SK-N-SH (cell line): ENCODE measurements at regions not wholly inside any gene's neighbourhood (a gene's known extent, or its start where the extent isn't known, plus 50 kb on each side); places are given as distances from the start of the nearest gene placed in this dataset.

Experiments used
- CTCF ChIA-PET: fragments of 300-600, 350-600 bp; formaldehyde crosslinking; extraction: SDS; loops from one replicate; lab custom pipeline; 2021; lab: Yijun Ruan, JAX
- POLR2A ChIA-PET: fragments of 350-600 bp; sonication (Branson Sonifier 250); formaldehyde crosslinking; extraction: SDS; loops from one replicate; lab custom pipeline; 2020; ENCODE audit warnings: antibody characterized with exemption, inconsistent platforms; lab: Yijun Ruan, JAX
- DNase-seq: peaks from one replicate; pipeline ENCODE4 v3.0.0; 2012
- H2AFZ ChIP-seq: fragments of 200-600 bp; sonication (generic); 2 replicates; pipeline ENCODE4 v1.8.1; 2016; ENCODE audit warnings: antibody characterized with exemption, mild to moderate bottlenecking, low read depth
- H3F3A ChIP-seq: fragments of 200-600 bp; sonication (generic); replicated peaks from 2 replicates; pipeline ENCODE3; 2016; ENCODE audit warnings: antibody characterized with exemption, mild to moderate bottlenecking; ENCODE audit not compliant: insufficient read depth
- H3K27ac ChIP-seq, 2 experiments: fragments of 200-500 bp in 1 of 2; fragments of 200-600 bp in 1 of 2; sonication (Bioruptor generic) in 1 of 2; sonication (generic), shearing (Covaris generic) in 1 of 2; 2 replicates each; pipeline versions ENCODE4 v1.5.1 to v1.6.1; 2014 to 2016; ENCODE audit warnings: low read depth in 2 of 2, inconsistent platforms in 1 of 2, low read length in 1 of 2, mild to moderate bottlenecking in 1 of 2, mixed read lengths in 1 of 2
- H3K27me3 ChIP-seq: fragments of 200-600 bp; sonication (generic), shearing (Covaris generic); 2 replicates; pipeline ENCODE4 v1.6.1; 2016; ENCODE audit warnings: mixed run types; ENCODE audit not compliant: insufficient read depth
- H3K36me3 ChIP-seq, 2 experiments: fragments of 200-500 bp in 1 of 2; fragments of 200-600 bp in 1 of 2; sonication (Bioruptor generic) in 1 of 2; sonication (generic) in 1 of 2; replicated peaks in 1 of 2; 2 replicates each; pipeline versions ENCODE3 to v1.5.1; 2014 to 2016; ENCODE audit warnings: low read length in 1 of 2, mild to moderate bottlenecking in 1 of 2; ENCODE audit not compliant: insufficient read depth in 2 of 2, control insufficient read depth in 1 of 2
- H3K4me1 ChIP-seq, 2 experiments: fragments of 200-500 bp in 1 of 2; fragments of 200-600 bp in 1 of 2; sonication (Bioruptor generic) in 1 of 2; sonication (generic), shearing (Covaris generic) in 1 of 2; 2 replicates each; pipeline versions ENCODE4 v1.5.1 to v1.6.1; 2014 to 2016; ENCODE audit warnings: low read depth in 1 of 2, low read length in 1 of 2, mixed run types in 1 of 2; ENCODE audit not compliant: insufficient read depth in 2 of 2, control insufficient read depth in 1 of 2
- H3K4me2 ChIP-seq: fragments of 200-600 bp; sonication (generic), shearing (Covaris generic); 2 replicates; pipeline ENCODE4 v1.6.1; 2017; ENCODE audit warnings: mixed run types
- H3K4me3 ChIP-seq, 2 experiments: fragments of 200-500 bp in 1 of 2; fragments of 200-600 bp in 1 of 2; sonication (Bioruptor generic) in 1 of 2; sonication (generic), shearing (Covaris generic) in 1 of 2; 2 replicates each; pipeline versions ENCODE4 v1.5.1 to v1.8.1; 2014 to 2016; ENCODE audit warnings: low read depth in 2 of 2, inconsistent platforms in 1 of 2, low read length in 1 of 2, mild to moderate bottlenecking in 1 of 2, mixed read lengths in 1 of 2, moderate library complexity in 1 of 2
- H3K79me2 ChIP-seq: fragments of 200-600 bp; sonication (generic); 2 replicates; pipeline ENCODE4 v1.8.1; 2017; ENCODE audit warnings: mild to moderate bottlenecking; ENCODE audit not compliant: insufficient read depth
- H3K9ac ChIP-seq: fragments of 200-600 bp; sonication (generic); 2 replicates; pipeline ENCODE4 v1.6.1; 2017; ENCODE audit warnings: mixed run types
- H3K9me2 ChIP-seq: fragments of 200-600 bp; sonication (generic); 2 replicates; pipeline ENCODE4 v1.6.1; 2017; ENCODE audit warnings: mixed run types
- H3K9me3 ChIP-seq: fragments of 200-600 bp; sonication (generic); 2 replicates; pipeline ENCODE4 v1.6.1; 2017; ENCODE audit warnings: mixed run types, mild to moderate bottlenecking, moderate library complexity
- H4K20me1 ChIP-seq: fragments of 200-600 bp; sonication (generic); 2 replicates; pipeline ENCODE4 v1.6.1; 2017; ENCODE audit warnings: mild to moderate bottlenecking, mixed run types; ENCODE audit not compliant: insufficient read depth
- CHD2 ChIP-seq: fragments of 150-350 bp; IDR thresholded peaks from 2 replicates; pipeline ENCODE4 v1.6.1; 2018; ENCODE audit warnings: low read length; ENCODE audit not compliant: partially characterized antibody
- CTCF ChIP-seq: fragments of 200-600 bp; sonication (generic); IDR thresholded peaks from 2 replicates; pipeline ENCODE4 v1.6.1; 2017; ENCODE audit warnings: antibody characterized with exemption, mild to moderate bottlenecking, moderate library complexity
- ELF1 ChIP-seq: IDR thresholded peaks from 2 replicates; pipeline ENCODE4 v1.4.0; 2012
- EZH2phosphoT487 ChIP-seq: fragments of 200-600 bp; sonication (generic); IDR thresholded peaks from 2 replicates; pipeline ENCODE4 v1.6.1; 2017; ENCODE audit warnings: low read depth, mixed run types, mild to moderate bottlenecking, antibody characterized with exemption, moderate library complexity, borderline replicate concordance
- FOXJ3 ChIP-seq: sonication (generic); formaldehyde crosslinking; IDR thresholded peaks from 2 replicates; pipeline ENCODE4 v1.5.1; 2020; ENCODE audit warnings: mild to moderate bottlenecking, missing genetic modification reagents
- GABPA ChIP-seq: IDR thresholded peaks from 2 replicates; pipeline ENCODE4 v1.4.0; 2012; ENCODE audit warnings: low read depth, mild to moderate bottlenecking
- GATA2 ChIP-seq: sonication (generic); formaldehyde crosslinking; IDR thresholded peaks from 2 replicates; pipeline ENCODE4 v1.5.0; 2020; ENCODE audit warnings: mild to moderate bottlenecking, missing genetic modification reagents
- JUND ChIP-seq: IDR thresholded peaks from 2 replicates; pipeline ENCODE4 v1.4.0; 2012
- NFIC ChIP-seq: IDR thresholded peaks from 2 replicates; pipeline ENCODE4 v1.4.0; 2012; ENCODE audit warnings: borderline replicate concordance
- NRF1 ChIP-seq: IDR thresholded peaks from 2 replicates; pipeline ENCODE4 v1.6.1; 2012; ENCODE audit warnings: low read depth, mild to moderate bottlenecking, low read length
- PBX3 ChIP-seq: IDR thresholded peaks from 2 replicates; pipeline ENCODE4; 2012
- RAD21 ChIP-seq: IDR thresholded peaks from 2 replicates; pipeline ENCODE4 v1.6.1; 2012; ENCODE audit warnings: mild to moderate bottlenecking, low read length
- RFX5 ChIP-seq: IDR thresholded peaks from 2 replicates; pipeline ENCODE4 v1.6.1; 2012; ENCODE audit warnings: mild to moderate bottlenecking, improper control_type of control experiment, low read length
- RXRA ChIP-seq: IDR thresholded peaks from 2 replicates; pipeline ENCODE4 v1.4.0; 2012; ENCODE audit warnings: low read depth, mild to moderate bottlenecking, borderline replicate concordance
- SIN3A ChIP-seq: IDR thresholded peaks from 2 replicates; pipeline ENCODE4 v1.6.1; 2012; ENCODE audit warnings: low read depth, mild to moderate bottlenecking, low read length, moderate library complexity, borderline replicate concordance
- SMC3 ChIP-seq: IDR thresholded peaks from 2 replicates; pipeline ENCODE4 v1.6.1; 2012; ENCODE audit warnings: low read depth, low read length, improper control_type of control experiment
- TAF1 ChIP-seq: IDR thresholded peaks from 2 replicates; pipeline ENCODE4 v1.6.1; 2012; ENCODE audit warnings: low read depth, mild to moderate bottlenecking, low read length, moderate library complexity, borderline replicate concordance
- TCF12 ChIP-seq: IDR thresholded peaks from 2 replicates; pipeline ENCODE4 v1.4.0; 2012
- TEAD4 ChIP-seq: IDR thresholded peaks from 2 replicates; pipeline ENCODE4 v1.4.0; 2012; ENCODE audit warnings: mild to moderate bottlenecking, borderline replicate concordance; ENCODE audit not compliant: insufficient read depth
- WGBS: methylation state at CpG from one replicate; pipeline ENCODE4 v1.1.6; 2017; ENCODE audit warnings: low lambda C conversion rate; 5-methylcytosine and 5-hydroxymethylcytosine counted together
- TF ChIP-seq, protein P1 (sequence below): fragments of 150-350 bp; IDR thresholded peaks from 2 replicates; pipeline ENCODE4 v1.6.1; 2016; ENCODE audit warnings: mild to moderate bottlenecking, low read depth, low read length
- TF ChIP-seq, protein P2 (sequence below): IDR thresholded peaks from 2 replicates; pipeline ENCODE4 v1.4.0; 2012; ENCODE audit warnings: low read depth, borderline replicate concordance
- TF ChIP-seq, protein P3 (sequence below): IDR thresholded peaks from 2 replicates; pipeline ENCODE4 v1.4.0; 2012; ENCODE audit warnings: low read depth
- TF ChIP-seq, protein P4 (sequence below): IDR thresholded peaks from 2 replicates; pipeline ENCODE4 v1.4.0; 2012; ENCODE audit warnings: low read depth, borderline replicate concordance

- Histone ChIP-seq H3K79me2 (no peaks in the 10 kb centered on the region), H3K9me2 (no peaks in the 10 kb centered on the region), H4K20me1 (no peaks in the 10 kb centered on the region), H3K9ac (no peak overlapping the region), H3F3A (no peaks in the 10 kb centered on the region), H3K27ac (no peak overlapping the region), H3K9me3 (no peaks in the 10 kb centered on the region), H3K36me3 (no peaks in the 10 kb centered on the region), H3K4me1 (no peaks in the 10 kb centered on the region), H3K4me3 (no peak overlapping the region), H3K27me3 (no peaks in the 10 kb centered on the region; the same call in 1 of the 2 replicates), H2AFZ (no peak overlapping the region), H3K4me2 (no peak overlapping the region)
- TF ChIP-seq, protein P1, sequence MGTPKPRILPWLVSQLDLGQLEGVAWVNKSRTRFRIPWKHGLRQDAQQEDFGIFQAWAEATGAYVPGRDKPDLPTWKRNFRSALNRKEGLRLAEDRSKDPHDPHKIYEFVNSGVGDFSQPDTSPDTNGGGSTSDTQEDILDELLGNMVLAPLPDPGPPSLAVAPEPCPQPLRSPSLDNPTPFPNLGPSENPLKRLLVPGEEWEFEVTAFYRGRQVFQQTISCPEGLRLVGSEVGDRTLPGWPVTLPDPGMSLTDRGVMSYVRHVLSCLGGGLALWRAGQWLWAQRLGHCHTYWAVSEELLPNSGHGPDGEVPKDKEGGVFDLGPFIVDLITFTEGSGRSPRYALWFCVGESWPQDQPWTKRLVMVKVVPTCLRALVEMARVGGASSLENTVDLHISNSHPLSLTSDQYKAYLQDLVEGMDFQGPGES = no peak
- TF ChIP-seq FOXJ3 (CRISPR knock-in tag) = no peak
- TF ChIP-seq TCF12 = no peak
- TF ChIP-seq PBX3 = no peak
- no peak for TF ChIP-seq TAF1
- TF ChIP-seq JUND = no peak
- no peak for TF ChIP-seq SMC3
- no peak for TF ChIP-seq CTCF
- TF ChIP-seq, protein P2, sequence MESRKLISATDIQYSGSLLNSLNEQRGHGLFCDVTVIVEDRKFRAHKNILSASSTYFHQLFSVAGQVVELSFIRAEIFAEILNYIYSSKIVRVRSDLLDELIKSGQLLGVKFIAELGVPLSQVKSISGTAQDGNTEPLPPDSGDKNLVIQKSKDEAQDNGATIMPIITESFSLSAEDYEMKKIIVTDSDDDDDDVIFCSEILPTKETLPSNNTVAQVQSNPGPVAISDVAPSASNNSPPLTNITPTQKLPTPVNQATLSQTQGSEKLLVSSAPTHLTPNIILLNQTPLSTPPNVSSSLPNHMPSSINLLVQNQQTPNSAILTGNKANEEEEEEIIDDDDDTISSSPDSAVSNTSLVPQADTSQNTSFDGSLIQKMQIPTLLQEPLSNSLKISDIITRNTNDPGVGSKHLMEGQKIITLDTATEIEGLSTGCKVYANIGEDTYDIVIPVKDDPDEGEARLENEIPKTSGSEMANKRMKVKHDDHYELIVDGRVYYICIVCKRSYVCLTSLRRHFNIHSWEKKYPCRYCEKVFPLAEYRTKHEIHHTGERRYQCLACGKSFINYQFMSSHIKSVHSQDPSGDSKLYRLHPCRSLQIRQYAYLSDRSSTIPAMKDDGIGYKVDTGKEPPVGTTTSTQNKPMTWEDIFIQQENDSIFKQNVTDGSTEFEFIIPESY = no peak
- TF ChIP-seq, protein P3, sequence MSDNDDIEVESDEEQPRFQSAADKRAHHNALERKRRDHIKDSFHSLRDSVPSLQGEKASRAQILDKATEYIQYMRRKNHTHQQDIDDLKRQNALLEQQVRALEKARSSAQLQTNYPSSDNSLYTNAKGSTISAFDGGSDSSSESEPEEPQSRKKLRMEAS = no peak
- POLR2A ChIA-PET = no interaction called here
- DNase-seq = no peak
- CTCF ChIA-PET = no interaction called here
- 3% methylated on average over 2 of the region's 2 CpGs for WGBS
These were observed 225.4 kb downstream of the CPE start for GRCh38 chr4:165604181-165604580.

GRCh38 chr4:165605811-165606210 lies 227.0 kb downstream of the CPE start:
- Histone ChIP-seq H3K27me3 (no peaks in the 10 kb centered on the region; the same call in 1 of the 2 replicates), H3K27ac (no peak overlapping the region), H2AFZ (no peak overlapping the region), H3K9me3 (no peaks in the 10 kb centered on the region), H3K9me2 (no peaks in the 10 kb centered on the region), H3K9ac (no peak overlapping the region), H3F3A (no peaks in the 10 kb centered on the region), H3K36me3 (no peaks in the 10 kb centered on the region), H3K4me3 (no peak overlapping the region), H3K79me2 (no peaks in the 10 kb centered on the region), H3K4me2 (no peak overlapping the region), H3K4me1 (no peaks in the 10 kb centered on the region; a peak in 1 of 4 replicates), H4K20me1 (no peaks in the 10 kb centered on the region)
- 6% methylated on average over 1 of the region's 1 CpG for WGBS
- DNase-seq = no peak
- no peak for TF ChIP-seq SIN3A
- no peak for TF ChIP-seq TEAD4
- no peak for TF ChIP-seq EZH2phosphoT487
- no peak for TF ChIP-seq RXRA
- TF ChIP-seq FOXJ3 (CRISPR knock-in tag) = no peak
- TF ChIP-seq GATA2 = no peak
- TF ChIP-seq, protein P4, sequence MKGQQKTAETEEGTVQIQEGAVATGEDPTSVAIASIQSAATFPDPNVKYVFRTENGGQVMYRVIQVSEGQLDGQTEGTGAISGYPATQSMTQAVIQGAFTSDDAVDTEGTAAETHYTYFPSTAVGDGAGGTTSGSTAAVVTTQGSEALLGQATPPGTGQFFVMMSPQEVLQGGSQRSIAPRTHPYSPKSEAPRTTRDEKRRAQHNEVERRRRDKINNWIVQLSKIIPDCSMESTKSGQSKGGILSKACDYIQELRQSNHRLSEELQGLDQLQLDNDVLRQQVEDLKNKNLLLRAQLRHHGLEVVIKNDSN = no peak
- TF ChIP-seq NRF1 = no peak
- no peak for TF ChIP-seq TCF12
- no peak for TF ChIP-seq TAF1
- TF ChIP-seq ELF1 = no peak
- no peak for TF ChIP-seq NFIC
- no peak for TF ChIP-seq RFX5
- no peak for TF ChIP-seq RAD21
- no peak for TF ChIP-seq GABPA
- no peak for TF ChIP-seq CHD2
- TF ChIP-seq, protein P3 = no peak
- ChIA-PET POLR2A (no interaction called here), CTCF (no interaction called here)
